Upper lobe of left lung (tissue), 6 donors: ENCODE measurements at regions not wholly inside any gene's neighbourhood (a gene's known extent, or its start where the extent isn't known, plus 50 kb on each side); places are given as distances from the start of the nearest gene placed in this dataset.

Source experiments
- ATAC-seq, 2 donors: fragments of 200-7000 bp; cut with Tn5 transposase; one replicate each; pipeline ENCODE4 v1.9.1; 2022; ENCODE audit warnings: mild to moderate bottlenecking in 2 of 2, moderate library complexity in 2 of 2; ENCODE audit not compliant: low FRiP score in 2 of 2
- DNase-seq, 2 donors: peaks; one replicate each; pipeline ENCODE4 v3.0.0-alpha.2; 2019 to 2020
- H3K27ac ChIP-seq, 4 donors: fragments of 200-600 bp; sonication (generic); one replicate each; pipeline ENCODE4 v1.5.1; 2016 to 2019
- H3K27me3 ChIP-seq, 4 donors: fragments of 200-600 bp; sonication (generic); one replicate each; pipeline ENCODE4 v1.5.1; 2017 to 2019
- H3K36me3 ChIP-seq, 4 donors: fragments of 200-600 bp; sonication (generic); one replicate each; pipeline ENCODE4 v1.5.1; 2016 to 2019
- H3K4me1 ChIP-seq, 4 donors: fragments of 200-600 bp; sonication (generic); one replicate each; pipeline ENCODE4 v1.5.1; 2018 to 2019
- H3K4me3 ChIP-seq, 4 donors: fragments of 200-600 bp; sonication (generic); one replicate each; pipeline ENCODE4 v1.5.1; 2017 to 2019; ENCODE audit warnings: mild to moderate bottlenecking in 2 of 4, moderate library complexity in 1 of 4
- H3K9me3 ChIP-seq, 4 donors: fragments of 200-600 bp; sonication (generic); one replicate each; pipeline ENCODE4 v1.5.1; 2018 to 2019
- EP300 ChIP-seq, 4 donors: sonication (generic); formaldehyde crosslinking; IDR thresholded peaks; one replicate each; pipeline ENCODE4 v1.5.1; 2017; ENCODE audit warnings: antibody characterized with exemption in 4 of 4, control low read depth in 2 of 4
- POLR2A ChIP-seq, 4 donors: fragments of 450-650 bp; IDR thresholded peaks; one replicate each; pipeline ENCODE4 v1.5.1; 2016 to 2017; ENCODE audit warnings: antibody characterized with exemption in 4 of 4, mild to moderate bottlenecking in 2 of 4
- POLR2AphosphoS5 ChIP-seq, 2 donors: sonication (generic); formaldehyde crosslinking; IDR thresholded peaks; one replicate each; pipeline ENCODE4 v1.5.1; 2017; ENCODE audit warnings: antibody characterized with exemption in 2 of 2
- WGBS, 2 donors: methylation state at CpG; one replicate each; pipeline ENCODE4 v1.1.5; 2017 to 2018; 5-methylcytosine and 5-hydroxymethylcytosine counted together
- TF ChIP-seq, protein P1 (sequence below), 6 experiments: fragments of 450-650 bp in 4 of 6; fragments of 200-600 bp in 2 of 6; sonication (generic) in 2 of 6; IDR thresholded peaks; one replicate each; pipeline ENCODE4 v1.5.1; 2016 to 2019; ENCODE audit warnings: antibody characterized with exemption in 6 of 6
- donor health status: DM: no; HTN: no; CAD: no; lungs with moderate emphysema.
- donor health status: DM: no; HTN: yes; CAD: no; lungs with severe emphysema.

GRCh38 chr15:87133704-87134103 lies 1054.0 kb downstream of the AGBL1 start:
- no peak overlapping the region for H3K27ac ChIP-seq
- H3K9me3 ChIP-seq = no peaks in the 10 kb centered on the region
- ATAC-seq (no peak), DNase-seq (no peak)
- no peaks in the 10 kb centered on the region for H3K4me1 ChIP-seq
- H3K36me3 ChIP-seq = no peaks in the 10 kb centered on the region
- TF ChIP-seq EP300 (IDR thresholded peaks at IDR 0.05) (no peak), POLR2A (IDR thresholded peaks at IDR 0.05) (no peak), POLR2AphosphoS5 (IDR thresholded peaks at IDR 0.05) (no peak)
- TF ChIP-seq, protein P1, sequence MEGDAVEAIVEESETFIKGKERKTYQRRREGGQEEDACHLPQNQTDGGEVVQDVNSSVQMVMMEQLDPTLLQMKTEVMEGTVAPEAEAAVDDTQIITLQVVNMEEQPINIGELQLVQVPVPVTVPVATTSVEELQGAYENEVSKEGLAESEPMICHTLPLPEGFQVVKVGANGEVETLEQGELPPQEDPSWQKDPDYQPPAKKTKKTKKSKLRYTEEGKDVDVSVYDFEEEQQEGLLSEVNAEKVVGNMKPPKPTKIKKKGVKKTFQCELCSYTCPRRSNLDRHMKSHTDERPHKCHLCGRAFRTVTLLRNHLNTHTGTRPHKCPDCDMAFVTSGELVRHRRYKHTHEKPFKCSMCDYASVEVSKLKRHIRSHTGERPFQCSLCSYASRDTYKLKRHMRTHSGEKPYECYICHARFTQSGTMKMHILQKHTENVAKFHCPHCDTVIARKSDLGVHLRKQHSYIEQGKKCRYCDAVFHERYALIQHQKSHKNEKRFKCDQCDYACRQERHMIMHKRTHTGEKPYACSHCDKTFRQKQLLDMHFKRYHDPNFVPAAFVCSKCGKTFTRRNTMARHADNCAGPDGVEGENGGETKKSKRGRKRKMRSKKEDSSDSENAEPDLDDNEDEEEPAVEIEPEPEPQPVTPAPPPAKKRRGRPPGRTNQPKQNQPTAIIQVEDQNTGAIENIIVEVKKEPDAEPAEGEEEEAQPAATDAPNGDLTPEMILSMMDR (IDR thresholded peaks at IDR 0.05) = no peak
- H3K27me3 ChIP-seq = no peaks in the 10 kb centered on the region
- no peak overlapping the region for H3K4me3 ChIP-seq

- WGBS, 2 donors = 82 to 88% methylated on average over 1 of the region's 1 CpG
- Histone ChIP-seq H3K9me3 (no peaks in the 10 kb centered on the region), H3K36me3 (no peaks in the 10 kb centered on the region), H3K27ac (no peak overlapping the region), H3K27me3 (no peaks in the 10 kb centered on the region), H3K4me1 (no peaks in the 10 kb centered on the region), H3K4me3 (no peak overlapping the region)
- DNase-seq (no peak), ATAC-seq (no peak)
- TF ChIP-seq, protein P1 (IDR thresholded peaks at IDR 0.05) = no peak
- no peak for TF ChIP-seq POLR2AphosphoS5 (IDR thresholded peaks at IDR 0.05)
- no peak for TF ChIP-seq POLR2A (IDR thresholded peaks at IDR 0.05)
These were observed 1051.4 kb downstream of the AGBL1 start for GRCh38 chr15:87131067-87131466.

DNA sequence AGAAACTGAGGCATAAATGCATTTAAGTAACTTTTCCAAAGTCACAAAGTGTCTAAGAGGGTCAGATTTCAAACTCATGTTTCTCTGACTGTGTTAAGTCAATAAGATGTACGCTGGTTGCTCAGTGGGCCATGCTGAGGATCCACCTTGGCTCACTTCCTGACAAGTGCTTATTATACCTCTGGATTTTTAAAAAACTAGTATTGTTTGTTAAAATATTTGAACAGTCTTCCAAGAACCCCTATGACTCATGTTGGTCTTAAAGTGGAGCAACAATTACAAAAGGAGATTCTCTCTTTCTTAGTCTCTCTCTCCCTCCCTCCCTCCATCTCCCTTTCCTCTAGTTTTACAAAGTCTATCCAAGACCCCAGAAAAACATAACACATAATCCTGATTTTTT lies 1050.2 kb downstream of the AGBL1 start:
- Histone ChIP-seq H3K4me3 (no peak overlapping the region), H3K36me3 (no peaks in the 10 kb centered on the region), H3K27me3 (no peaks in the 10 kb centered on the region), H3K9me3 (no peaks in the 10 kb centered on the region), H3K4me1 (no peaks in the 10 kb centered on the region), H3K27ac (no peak overlapping the region)
- 68 to 74% methylated on average over 1 of the region's 1 CpG for WGBS, 2 donors
- ATAC-seq (no peak), DNase-seq (no peak)
- no peak for TF ChIP-seq POLR2A (IDR thresholded peaks at IDR 0.05)
- no peak for TF ChIP-seq POLR2AphosphoS5 (IDR thresholded peaks at IDR 0.05)

GRCh38 chr15:87123676-87124382 lies 1044.2 kb downstream of the AGBL1 start:
- Histone ChIP-seq H3K36me3 (no peaks in the 10 kb centered on the region), H3K4me1 (no peaks in the 10 kb centered on the region), H3K27me3 (no peaks in the 10 kb centered on the region), H3K9me3 (no peaks in the 10 kb centered on the region), H3K4me3 (no peak overlapping the region), H3K27ac (no peak overlapping the region)
- 84 to 86% methylated on average over 27 of the region's 27 CpGs for WGBS, 2 donors
- TF ChIP-seq, protein P1 (IDR thresholded peaks at IDR 0.05) = no peak
- TF ChIP-seq POLR2A (IDR thresholded peaks at IDR 0.05) (no peak), EP300 (IDR thresholded peaks at IDR 0.05) (no peak)
- DNase-seq = peak in 1 of 2 donors; percentile 14
- no peak for ATAC-seq

- WGBS, 2 donors = 53 to 67% methylated on average over 2 of the region's 2 CpGs
These were observed 1041.7 kb downstream of the AGBL1 start for GRCh38 chr15:87121336-87121735.

More at GRCh38 chr15:87121336-87121735, 1041.7 kb downstream of the AGBL1 start:
- TF ChIP-seq EP300 (IDR thresholded peaks at IDR 0.05) (no peak), POLR2AphosphoS5 (IDR thresholded peaks at IDR 0.05) (no peak), POLR2A (IDR thresholded peaks at IDR 0.05) (no peak)
- TF ChIP-seq, protein P1 (IDR thresholded peaks at IDR 0.05) = no peak
- Histone ChIP-seq H3K4me1 (no peaks in the 10 kb centered on the region), H3K9me3 (no peaks in the 10 kb centered on the region), H3K4me3 (no peak overlapping the region), H3K36me3 (no peaks in the 10 kb centered on the region), H3K27me3 (no peaks in the 10 kb centered on the region), H3K27ac (no peak overlapping the region)
- ATAC-seq (peak in 1 of 2 donors; percentile 79), DNase-seq (no peak)
